ENCODE measurements at regions not wholly inside any gene's neighbourhood (a gene's known extent, or its start where the extent isn't known, plus 50 kb on each side); places are given as distances from the start of the nearest gene placed in this dataset.

DNA sequence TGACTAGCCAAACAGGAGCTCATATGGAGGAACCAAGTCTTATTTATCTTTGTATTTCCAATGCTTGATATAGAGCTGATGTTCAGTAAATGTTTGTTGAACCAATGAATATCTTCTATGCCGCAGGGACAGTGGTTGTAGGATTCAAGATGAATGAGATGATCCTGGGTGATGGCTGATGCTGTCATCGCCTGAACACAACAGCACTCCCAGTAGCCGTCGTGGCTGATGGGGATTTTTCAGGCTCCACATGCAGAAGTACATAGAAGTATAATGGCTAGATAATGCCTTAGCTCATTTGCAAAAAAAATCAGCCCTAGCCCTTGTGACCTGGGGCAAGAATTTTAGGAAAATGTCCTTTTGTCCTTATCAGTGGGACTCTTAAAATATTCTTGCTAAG, 69.0 kb upstream of the OR13F1 start:
- Mint-ChIP-seq H3K27ac (no peak overlapping the region), H3K9me3 (no peaks in the 10 kb centered on the region), H3K4me1 (no peaks in the 10 kb centered on the region), H3K27me3 (ENCODE audit: insufficient read depth, low read depth) (no peaks in the 10 kb centered on the region), H3K36me3 (no peaks in the 10 kb centered on the region), H3K4me3 (no peak overlapping the region)
- TF ChIP-seq EZH2phosphoT487 (IDR thresholded peaks at IDR 0.05): no peak
- no peak for TF ChIP-seq EZH2 (IDR thresholded peaks at IDR 0.05)
- no peak for TF ChIP-seq CTCF (IDR thresholded peaks at IDR 0.05)
- Histone ChIP-seq H3K4me1 (no peaks in the 10 kb centered on the region), H3K79me2 (ENCODE audit: low read depth) (no peaks in the 10 kb centered on the region), H3K36me3 (no peaks in the 10 kb centered on the region), H3K27ac (no peak overlapping the region), H3F3A (ENCODE audit: low read depth) (no peaks in the 10 kb centered on the region), H3K4me3 (no peak overlapping the region), H3K9ac (no peak overlapping the region), H4K20me1 (ENCODE audit: low read depth) (no peaks in the 10 kb centered on the region), H3K4me2 (no peak overlapping the region), H2AFZ (replicated peaks) (no peak overlapping the region), H3K9me3 (ENCODE audit: low read depth) (no peaks in the 10 kb centered on the region), H3K27me3 (no peaks in the 10 kb centered on the region)
- DNase-seq (ENCODE audit: low spot score): no peak

GRCh38 chr9:104448036-104448435, 56.0 kb upstream of the OR13F1 start:
- Histone ChIP-seq H3K9me3 (ENCODE audit: low read depth) (no peaks in the 10 kb centered on the region), H3K27ac (no peak overlapping the region), H3K9ac (no peak overlapping the region), H3K4me1 (no peaks in the 10 kb centered on the region), H4K20me1 (ENCODE audit: low read depth) (no peaks in the 10 kb centered on the region), H3K27me3 (no peaks in the 10 kb centered on the region), H3F3A (ENCODE audit: low read depth) (no peaks in the 10 kb centered on the region), H3K79me2 (ENCODE audit: low read depth) (no peaks in the 10 kb centered on the region), H3K36me3 (no peaks in the 10 kb centered on the region), H2AFZ (replicated peaks) (no peak overlapping the region), H3K4me3 (no peak overlapping the region), H3K4me2 (no peak overlapping the region)
- H3K4me1 Mint-ChIP-seq: no peaks in the 10 kb centered on the region
- H3K27me3 Mint-ChIP-seq (ENCODE audit: insufficient read depth, low read depth): peaks cover 2% of the 10 kb centered on the region
- H3K36me3 Mint-ChIP-seq: no peaks in the 10 kb centered on the region
- H3K9me3 Mint-ChIP-seq: no peaks in the 10 kb centered on the region
- DNase-seq (ENCODE audit: low spot score): no peak
- no peak overlapping the region for H3K27ac Mint-ChIP-seq
- TF ChIP-seq CTCF (IDR thresholded peaks at IDR 0.05): no peak
- no peak for TF ChIP-seq EZH2 (IDR thresholded peaks at IDR 0.05)
- TF ChIP-seq EZH2phosphoT487 (IDR thresholded peaks at IDR 0.05): no peak
- H3K4me3 Mint-ChIP-seq: no peak overlapping the region
